PC-9 (cell line): ENCODE measurements at regions not wholly inside any gene's neighbourhood (a gene's known extent, or its start where the extent isn't known, plus 50 kb on each side); places are given as distances from the start of the nearest gene placed in this dataset.

Experiments
- BruUV-seq: library from RNA; stranded (reverse); fragments of 400-500 nt; replicated peaks from 2 replicates; lab custom pipeline; 2021; lab: Mats Ljungman, UMichigan
- CTCF ChIA-PET: fragments of 300-600 bp; sonication (Branson Sonifier 250); formaldehyde crosslinking; loops from one replicate; lab custom pipeline; 2022; ENCODE audit warnings: antibody characterized with exemption; lab: Charles Lee
- POLR2A ChIA-PET: fragments of 300-600 bp; sonication (Branson Sonifier 250); formaldehyde crosslinking; loops from one replicate; lab custom pipeline; 2022; ENCODE audit warnings: antibody characterized with exemption; ENCODE audit not compliant: unreplicated experiment; lab: Charles Lee
- DNase-seq, 2 experiments: peaks; one replicate each; pipeline versions ENCODE4 v3.0.0 to v3.0.0-alpha.2; 2015 to 2022; ENCODE audit warnings: mixed read lengths in 1 of 2
- H2AFZ ChIP-seq: fragments of 200-600 bp; sonication (generic); 2 replicates; pipeline ENCODE4 v1.8.1; 2017; ENCODE audit warnings: antibody characterized with exemption
- H3F3A ChIP-seq: fragments of 200-600 bp; sonication (generic); 2 replicates; pipeline ENCODE4 v1.8.1; 2017; ENCODE audit warnings: antibody characterized with exemption, mild to moderate bottlenecking, low read depth; ENCODE audit not compliant: insufficient read depth
- H3K27ac ChIP-seq: fragments of 200-600 bp; sonication (generic); 2 replicates; pipeline ENCODE4 v1.6.1; 2016; ENCODE audit warnings: mixed run types
- H3K27me3 ChIP-seq: fragments of 200-600 bp; sonication (generic); 2 replicates; pipeline ENCODE4 v1.6.1; 2016; ENCODE audit warnings: low read depth, mixed run types; ENCODE audit not compliant: insufficient read depth
- H3K36me3 ChIP-seq: fragments of 200-600 bp; sonication (generic); 2 replicates; pipeline ENCODE4 v1.6.1; 2016; ENCODE audit warnings: low read depth, mixed run types
- H3K4me1 ChIP-seq: fragments of 200-600 bp; sonication (generic); replicated peaks from 2 replicates; pipeline ENCODE4 v1.6.1; 2016; ENCODE audit warnings: mixed run types; ENCODE audit not compliant: insufficient read depth
- H3K4me2 ChIP-seq: fragments of 200-600 bp; sonication (generic); 2 replicates; pipeline ENCODE4 v1.6.1; 2017; ENCODE audit warnings: mixed run types
- H3K4me3 ChIP-seq: fragments of 200-600 bp; sonication (generic); 2 replicates; pipeline ENCODE4 v1.6.1; 2016; ENCODE audit warnings: mixed run types
- H3K79me2 ChIP-seq: fragments of 200-600 bp; sonication (generic); 2 replicates; pipeline ENCODE4 v1.6.1; 2017; ENCODE audit warnings: low read depth, mixed run types
- H3K9me2 ChIP-seq: fragments of 200-600 bp; sonication (generic); 2 replicates; pipeline ENCODE4 v1.8.1; 2017; ENCODE audit warnings: mild to moderate bottlenecking; ENCODE audit not compliant: insufficient read depth
- H3K9me3 ChIP-seq: fragments of 200-600 bp; sonication (generic); 2 replicates; pipeline ENCODE4 v1.8.1; 2016; ENCODE audit warnings: low read depth; ENCODE audit not compliant: insufficient read depth
- H4K20me1 ChIP-seq: fragments of 200-600 bp; sonication (generic); 2 replicates; pipeline ENCODE4 v1.8.1; 2017; ENCODE audit not compliant: insufficient read depth
- EZH2 ChIP-seq: fragments of 200-600 bp; sonication (generic); IDR thresholded peaks from 2 replicates; pipeline ENCODE4 v1.8.0; 2017; ENCODE audit warnings: antibody characterized with exemption, low read depth
- intact Hi-C: fragments of 100-400 bp; cut with micrococcal nuclease; formaldehyde crosslinking; loops from one replicate; pipeline ENCODE4 v1.10.0; 2022; ENCODE audit not compliant: unreplicated experiment
- TF ChIP-seq, protein P1 (sequence below): fragments of 200-600 bp; sonication (generic); conservative IDR thresholded peaks from 2 replicates; pipeline ENCODE4 v1.6.1; 2017; ENCODE audit warnings: mixed run types, antibody characterized with exemption, mild to moderate bottlenecking, moderate library complexity

- Histone ChIP-seq H3K79me2 (no peaks in the 10 kb centered on the region), H3K36me3 (no peaks in the 10 kb centered on the region), H3K4me1 (no peaks in the 10 kb centered on the region), H3K9me2 (no peaks in the 10 kb centered on the region), H3K4me2 (no peak overlapping the region), H3K27ac (no peak overlapping the region), H2AFZ (no peak overlapping the region), H3K27me3 (no peaks in the 10 kb centered on the region), H3F3A (no peaks in the 10 kb centered on the region), H3K9me3 (no peaks in the 10 kb centered on the region), H3K4me3 (no peak overlapping the region), H4K20me1 (no peaks in the 10 kb centered on the region)
- no peak for DNase-seq
- intact Hi-C loops = no loop called here
- TF ChIP-seq, protein P1, sequence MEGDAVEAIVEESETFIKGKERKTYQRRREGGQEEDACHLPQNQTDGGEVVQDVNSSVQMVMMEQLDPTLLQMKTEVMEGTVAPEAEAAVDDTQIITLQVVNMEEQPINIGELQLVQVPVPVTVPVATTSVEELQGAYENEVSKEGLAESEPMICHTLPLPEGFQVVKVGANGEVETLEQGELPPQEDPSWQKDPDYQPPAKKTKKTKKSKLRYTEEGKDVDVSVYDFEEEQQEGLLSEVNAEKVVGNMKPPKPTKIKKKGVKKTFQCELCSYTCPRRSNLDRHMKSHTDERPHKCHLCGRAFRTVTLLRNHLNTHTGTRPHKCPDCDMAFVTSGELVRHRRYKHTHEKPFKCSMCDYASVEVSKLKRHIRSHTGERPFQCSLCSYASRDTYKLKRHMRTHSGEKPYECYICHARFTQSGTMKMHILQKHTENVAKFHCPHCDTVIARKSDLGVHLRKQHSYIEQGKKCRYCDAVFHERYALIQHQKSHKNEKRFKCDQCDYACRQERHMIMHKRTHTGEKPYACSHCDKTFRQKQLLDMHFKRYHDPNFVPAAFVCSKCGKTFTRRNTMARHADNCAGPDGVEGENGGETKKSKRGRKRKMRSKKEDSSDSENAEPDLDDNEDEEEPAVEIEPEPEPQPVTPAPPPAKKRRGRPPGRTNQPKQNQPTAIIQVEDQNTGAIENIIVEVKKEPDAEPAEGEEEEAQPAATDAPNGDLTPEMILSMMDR = no peak
- no peak for TF ChIP-seq EZH2
- no TSS peak for BruUV-seq
- POLR2A ChIA-PET = no interaction called here
- CTCF ChIA-PET = no interaction called here
Observed at GRCh38 chr4:180615746-180616145, 1627.5 kb upstream of the TENM3 start.

DNA sequence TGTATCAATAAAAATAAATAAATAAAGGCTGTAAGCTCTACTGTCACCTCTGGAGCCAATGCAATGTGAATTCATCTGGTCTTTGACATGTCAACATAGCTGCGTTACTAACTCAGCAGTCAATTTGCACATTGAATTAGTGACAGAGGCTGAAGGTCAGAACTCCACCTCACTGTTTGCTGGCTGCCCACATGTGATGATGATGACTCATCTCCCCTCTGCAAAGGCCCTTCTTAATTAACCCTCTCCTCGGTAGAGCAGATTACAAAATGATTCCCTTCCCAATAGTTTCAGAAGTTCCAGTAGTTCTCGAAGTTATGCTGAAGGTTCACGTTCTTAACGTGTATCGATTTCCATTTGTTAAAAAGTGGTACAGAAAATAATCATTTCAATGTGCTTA is 1626.0 kb upstream of the TENM3 start:
- no TSS peak for BruUV-seq
- Histone ChIP-seq H3K4me1 (no peaks in the 10 kb centered on the region), H2AFZ (no peak overlapping the region), H3K4me2 (no peak overlapping the region), H3K4me3 (no peak overlapping the region), H3K9me2 (no peaks in the 10 kb centered on the region), H3K36me3 (no peaks in the 10 kb centered on the region), H4K20me1 (no peaks in the 10 kb centered on the region), H3K9me3 (no peaks in the 10 kb centered on the region), H3K27ac (no peak overlapping the region), H3F3A (no peaks in the 10 kb centered on the region), H3K79me2 (no peaks in the 10 kb centered on the region), H3K27me3 (no peaks in the 10 kb centered on the region)
- CTCF ChIA-PET = no interaction called here
- POLR2A ChIA-PET = no interaction called here
- TF ChIP-seq, protein P1 = no peak
- TF ChIP-seq EZH2 = no peak
- no peak for DNase-seq
- intact Hi-C loops = no loop called here

DNA sequence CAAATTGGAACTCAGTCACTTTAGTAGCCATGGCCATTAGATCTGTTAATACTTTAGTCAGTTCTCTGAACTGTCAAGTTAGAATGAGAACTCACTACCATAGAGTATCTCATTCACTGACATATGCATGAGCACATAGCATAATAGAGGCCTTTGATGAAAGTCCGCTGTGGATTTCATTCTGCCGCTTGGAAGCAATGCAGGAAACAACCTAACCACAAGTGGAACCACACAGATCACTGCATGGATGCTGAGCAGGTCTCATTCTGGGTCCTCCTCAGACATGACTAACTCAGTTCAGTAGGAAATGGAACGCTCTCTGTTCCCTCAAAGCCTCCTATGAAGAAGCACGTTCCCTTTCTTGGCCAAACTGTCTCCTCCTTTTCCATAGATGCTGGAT is 1624.8 kb upstream of the TENM3 start:
- no peaks in the 10 kb centered on the region for H4K20me1 ChIP-seq
- no peaks in the 10 kb centered on the region for H3K79me2 ChIP-seq
- H3K9me2 ChIP-seq = no peaks in the 10 kb centered on the region
- ChIA-PET POLR2A (no interaction called here), CTCF (no interaction called here)
- BruUV-seq = no TSS peak
- intact Hi-C loops = no loop called here
- no peak for TF ChIP-seq EZH2
- TF ChIP-seq, protein P1 = no peak
- no peak overlapping the region for H3K27ac ChIP-seq
- H3K9me3 ChIP-seq = no peaks in the 10 kb centered on the region
- H3F3A ChIP-seq = no peaks in the 10 kb centered on the region
- H3K4me2 ChIP-seq = no peak overlapping the region
- DNase-seq = no peak
- H3K4me1 ChIP-seq = no peaks in the 10 kb centered on the region
- no peaks in the 10 kb centered on the region for H3K27me3 ChIP-seq
- H2AFZ ChIP-seq = no peak overlapping the region
- H3K36me3 ChIP-seq = no peaks in the 10 kb centered on the region
- no peak overlapping the region for H3K4me3 ChIP-seq
